ENCODE measurements at regions not wholly inside any gene's neighbourhood (a gene's known extent, or its start where the extent isn't known, plus 50 kb on each side); places are given as distances from the start of the nearest gene placed in this dataset.

DNA sequence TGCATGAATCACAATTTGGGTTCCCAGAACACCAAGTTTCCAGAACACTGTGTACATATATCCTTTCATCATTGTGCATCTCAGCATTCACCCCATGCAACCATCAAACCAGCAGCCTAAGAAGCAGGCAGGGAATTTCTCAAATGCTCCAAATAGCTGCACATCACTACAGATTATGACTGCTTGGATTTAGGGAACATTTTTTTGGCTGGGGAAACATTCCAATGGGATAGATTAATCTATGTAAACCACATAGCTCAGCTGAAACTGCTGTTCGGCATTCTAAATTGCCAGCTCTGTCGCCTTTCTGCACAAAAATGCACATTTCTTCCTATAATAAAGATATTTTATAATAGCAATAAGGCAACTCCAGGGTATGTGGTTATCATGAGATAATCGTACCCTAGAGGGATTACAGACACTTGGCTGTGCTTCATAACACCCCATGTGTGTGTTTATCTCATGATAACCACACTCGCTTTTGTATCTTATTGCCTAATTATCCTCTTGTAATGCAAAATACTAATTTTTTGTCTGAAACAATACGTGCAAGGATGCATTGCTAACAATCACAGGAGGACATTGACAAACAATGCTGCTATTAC lies 483.7 kb upstream of the DPH6 start:
- TF ChIP-seq POLR2A (IDR thresholded peaks at IDR 0.05; ENCODE audit: low read depth), result no peak
- TF ChIP-seq, protein P1, sequence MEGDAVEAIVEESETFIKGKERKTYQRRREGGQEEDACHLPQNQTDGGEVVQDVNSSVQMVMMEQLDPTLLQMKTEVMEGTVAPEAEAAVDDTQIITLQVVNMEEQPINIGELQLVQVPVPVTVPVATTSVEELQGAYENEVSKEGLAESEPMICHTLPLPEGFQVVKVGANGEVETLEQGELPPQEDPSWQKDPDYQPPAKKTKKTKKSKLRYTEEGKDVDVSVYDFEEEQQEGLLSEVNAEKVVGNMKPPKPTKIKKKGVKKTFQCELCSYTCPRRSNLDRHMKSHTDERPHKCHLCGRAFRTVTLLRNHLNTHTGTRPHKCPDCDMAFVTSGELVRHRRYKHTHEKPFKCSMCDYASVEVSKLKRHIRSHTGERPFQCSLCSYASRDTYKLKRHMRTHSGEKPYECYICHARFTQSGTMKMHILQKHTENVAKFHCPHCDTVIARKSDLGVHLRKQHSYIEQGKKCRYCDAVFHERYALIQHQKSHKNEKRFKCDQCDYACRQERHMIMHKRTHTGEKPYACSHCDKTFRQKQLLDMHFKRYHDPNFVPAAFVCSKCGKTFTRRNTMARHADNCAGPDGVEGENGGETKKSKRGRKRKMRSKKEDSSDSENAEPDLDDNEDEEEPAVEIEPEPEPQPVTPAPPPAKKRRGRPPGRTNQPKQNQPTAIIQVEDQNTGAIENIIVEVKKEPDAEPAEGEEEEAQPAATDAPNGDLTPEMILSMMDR (IDR thresholded peaks at IDR 0.05), result no peak
- TF ChIP-seq EP300 (IDR thresholded peaks at IDR 0.05), result no peak

Measured in esophagus muscularis mucosa (tissue), 4 donors.